H1 (cell line): ENCODE measurements at regions not wholly inside any gene's neighbourhood (a gene's known extent, or its start where the extent isn't known, plus 50 kb on each side); places are given as distances from the start of the nearest gene placed in this dataset.

Source experiments
- CBX8 ChIP-seq: fragments of 300-800, 300-1000 bp; sonication (generic); IDR thresholded peaks from 2 replicates; pipeline ENCODE4 v1.7.1; 2016; ENCODE audit warnings: low read depth, low read length, borderline replicate concordance
- CTCF ChIP-seq, 3 experiments: IDR thresholded peaks; 1 replicate in 2 of 3; 2 replicates in 1 of 3; pipeline versions ENCODE4 v1.5.1 to v1.6.1; 2011; ENCODE audit warnings: low read length in 3 of 3, mild to moderate bottlenecking in 3 of 3, inconsistent platforms in 2 of 3, low read depth in 1 of 3, moderate library complexity in 1 of 3; ENCODE audit not compliant: insufficient read depth in 1 of 3; ENCODE audit errors: control extremely low read depth in 1 of 3
- KDM1A ChIP-seq: fragments of 200-600, 300-600 bp; sonication (generic); IDR thresholded peaks from 2 replicates; pipeline ENCODE4 v1.7.1; 2016; ENCODE audit warnings: mild to moderate bottlenecking, low read length, borderline replicate concordance
- POLR2A ChIP-seq, 2 experiments: IDR thresholded peaks; 1 replicate in 1 of 2; 2 replicates in 1 of 2; pipeline ENCODE4 v1.6.1; 2011; ENCODE audit warnings: low read depth in 2 of 2, low read length in 2 of 2, mild to moderate bottlenecking in 2 of 2; ENCODE audit errors: control extremely low read depth in 1 of 2
- TAF1 ChIP-seq: IDR thresholded peaks from 2 replicates; pipeline ENCODE4 v1.6.1; 2011; ENCODE audit warnings: mild to moderate bottlenecking, low read depth, low read length
- TEAD4 ChIP-seq: IDR thresholded peaks from 2 replicates; pipeline ENCODE4 v1.6.1; 2012; ENCODE audit warnings: low read depth, low read length, inconsistent platforms, mixed read lengths
- TF ChIP-seq, protein P1 (sequence below): IDR thresholded peaks from 2 replicates; pipeline ENCODE4 v1.6.1; 2011; ENCODE audit warnings: low read length, improper control_type of control experiment

DNA sequence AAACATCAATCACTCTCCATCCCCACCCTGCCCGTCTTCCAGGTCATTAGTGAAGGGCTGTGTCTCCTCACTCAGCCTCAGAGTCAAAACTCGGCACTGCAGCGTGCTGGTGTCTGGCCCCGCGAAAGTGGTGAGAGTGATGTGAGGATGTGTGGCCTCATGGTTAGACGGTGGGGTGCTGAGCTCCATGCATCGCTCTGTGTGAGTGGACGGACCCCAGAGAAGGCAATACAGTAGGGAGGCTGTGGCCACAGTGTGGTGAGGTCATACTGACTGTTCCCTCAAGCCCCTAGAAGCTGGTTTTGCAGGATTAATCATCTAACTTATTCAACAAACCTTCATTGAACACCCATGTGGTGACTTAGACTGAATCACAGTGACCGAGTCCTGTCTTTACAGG, 329.9 kb upstream of the AJAP1 start:
- no peak for TF ChIP-seq CTCF (IDR thresholded peaks at IDR 0.05; ENCODE audit: control extremely low read depth in 1 of 3, insufficient read depth in 1 of 3, low read depth in 1 of 3, low read length in 3 of 3)
- no peak for TF ChIP-seq TAF1
- no peak for TF ChIP-seq CBX8
- no peak for TF ChIP-seq TEAD4
- TF ChIP-seq, protein P1, sequence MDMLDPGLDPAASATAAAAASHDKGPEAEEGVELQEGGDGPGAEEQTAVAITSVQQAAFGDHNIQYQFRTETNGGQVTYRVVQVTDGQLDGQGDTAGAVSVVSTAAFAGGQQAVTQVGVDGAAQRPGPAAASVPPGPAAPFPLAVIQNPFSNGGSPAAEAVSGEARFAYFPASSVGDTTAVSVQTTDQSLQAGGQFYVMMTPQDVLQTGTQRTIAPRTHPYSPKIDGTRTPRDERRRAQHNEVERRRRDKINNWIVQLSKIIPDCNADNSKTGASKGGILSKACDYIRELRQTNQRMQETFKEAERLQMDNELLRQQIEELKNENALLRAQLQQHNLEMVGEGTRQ: no peak
- TF ChIP-seq KDM1A: no peak
- TF ChIP-seq POLR2A (IDR thresholded peaks at IDR 0.05; ENCODE audit: control extremely low read depth in 1 of 2, low read depth in 2 of 2, low read length in 2 of 2): no peak
